HCT116 (cell line): ENCODE measurements at regions not wholly inside any gene's neighbourhood (a gene's known extent, or its start where the extent isn't known, plus 50 kb on each side); places are given as distances from the start of the nearest gene placed in this dataset.
"Not testable (repeated sequence)": the region's sequence is repeated elsewhere in the genome, so short reads cannot be mapped to it uniquely, and the experiment has no call there.

Experiments
- ATAC-seq: fragments of 200-7000 bp; cut with Tn5 transposase; 2 replicates; pipeline ENCODE4 v1.9.1; 2020; ENCODE audit warnings: mild to moderate bottlenecking, moderate library complexity
- BruUV-seq: library from RNA; stranded (reverse); fragments of 400-500 nt; replicated peaks from 2 replicates; lab custom pipeline; 2021; lab: Mats Ljungman, UMichigan
- CTCF ChIA-PET: fragments of 300-600 bp; sonication (Branson Sonifier 250); formaldehyde crosslinking; loops from one replicate; lab custom pipeline; 2021; ENCODE audit warnings: antibody characterized with exemption; lab: Charles Lee
- POLR2A ChIA-PET: fragments of 300-600, 350-600 bp; sonication (Branson Sonifier 250); formaldehyde crosslinking; loops from one replicate; lab custom pipeline; 2021; ENCODE audit warnings: antibody characterized with exemption; lab: Charles Lee
- RAD21 ChIA-PET, 2 experiments: fragments of 300-600 bp; sonication (Branson Sonifier 250); formaldehyde crosslinking; loops; one replicate each; lab custom pipeline; 2023; ENCODE audit warnings: low total read pairs in 2 of 2; ENCODE audit not compliant: uncharacterized antibody in 2 of 2, unreplicated experiment in 2 of 2, low non-redundant PET in 1 of 2; lab: Charles Lee
- DNase-seq: peaks from one replicate; pipeline ENCODE4 v3.0.0-alpha.2; 2010; ENCODE audit warnings: low read depth, low spot score
- H2AFZ ChIP-seq: fragments of 200-600 bp; shearing (Covaris generic), sonication (generic); 2 replicates; pipeline ENCODE4 v1.6.1; 2017; ENCODE audit warnings: low read depth, mixed run types, mixed read lengths, antibody characterized with exemption, low read length; ENCODE audit not compliant: poor library complexity, severe bottlenecking
- H3K27ac ChIP-seq: 2 replicates; pipeline ENCODE4 v1.5.1; 2012; ENCODE audit warnings: low read depth, low read length
- H3K27me3 ChIP-seq: fragments of 200-600 bp; sonication (generic); 2 replicates; pipeline ENCODE4 v1.6.1; 2016; ENCODE audit warnings: mixed run types, low read length, mixed read lengths; ENCODE audit not compliant: insufficient read depth
- H3K36me3 ChIP-seq, 2 experiments: fragments of 200-500 bp in 1 of 2; fragments of 200-600 bp in 1 of 2; sonication (Bioruptor generic) in 1 of 2; sonication (generic) in 1 of 2; 2 replicates each; pipeline versions ENCODE4 v1.5.1 to v1.6.1; 2014 to 2016; ENCODE audit warnings: low read length in 2 of 2, inconsistent platforms in 1 of 2, mixed read lengths in 1 of 2, mixed run types in 1 of 2; ENCODE audit not compliant: insufficient read depth in 2 of 2, control insufficient read depth in 1 of 2
- H3K4me1 ChIP-seq, 2 experiments: fragments of 200-600 bp in 1 of 2; sonication (generic) in 1 of 2; 2 replicates each; pipeline versions ENCODE4 v1.5.1 to v1.6.1; 2012 to 2017; ENCODE audit warnings: low read length in 2 of 2, inconsistent platforms in 1 of 2, mild to moderate bottlenecking in 1 of 2, mixed read lengths in 1 of 2, mixed run types in 1 of 2, moderate library complexity in 1 of 2; ENCODE audit not compliant: insufficient read depth in 2 of 2, control insufficient read depth in 1 of 2
- H3K4me2 ChIP-seq: fragments of 200-600 bp; sonication (generic); 2 replicates; pipeline ENCODE4 v1.6.1; 2017; ENCODE audit warnings: mixed run types, low read length, mixed read lengths
- H3K4me3 ChIP-seq, 2 experiments: fragments of 200-600 bp in 1 of 2; sonication (generic) in 1 of 2; replicated peaks in 1 of 2; 2 replicates each; pipeline ENCODE4 v1.5.1; 2011 to 2016; ENCODE audit warnings: low read length in 2 of 2, control low read depth in 1 of 2, low read depth in 1 of 2, mild to moderate bottlenecking in 1 of 2, mixed read lengths in 1 of 2, mixed run types in 1 of 2
- H3K79me2 ChIP-seq: fragments of 200-600 bp; sonication (generic); 2 replicates; pipeline ENCODE4 v1.6.1; 2017; ENCODE audit warnings: mild to moderate bottlenecking, mixed run types, low read length, moderate library complexity, mixed read lengths; ENCODE audit not compliant: insufficient read depth
- H3K9ac ChIP-seq: fragments of 200-600 bp; sonication (generic); 2 replicates; pipeline ENCODE4 v1.6.1; 2016; ENCODE audit warnings: low read length, mixed read lengths
- H3K9me2 ChIP-seq: fragments of 200-600 bp; sonication (generic), shearing (Covaris generic); 2 replicates; pipeline ENCODE4 v1.6.1; 2017; ENCODE audit warnings: mixed run types, mild to moderate bottlenecking, moderate library complexity; ENCODE audit not compliant: insufficient read depth
- H3K9me3 ChIP-seq, 2 experiments: fragments of 200-500 bp in 1 of 2; fragments of 200-600 bp in 1 of 2; sonication (Bioruptor generic) in 1 of 2; sonication (generic) in 1 of 2; 2 replicates each; pipeline ENCODE4 v1.6.1; 2014 to 2017; ENCODE audit warnings: low read length in 2 of 2, mixed read lengths in 2 of 2, inconsistent platforms in 1 of 2, low read depth in 1 of 2, mild to moderate bottlenecking in 1 of 2, mixed run types in 1 of 2, moderate library complexity in 1 of 2; ENCODE audit not compliant: control insufficient read depth in 1 of 2, insufficient read depth in 1 of 2
- H4K20me1 ChIP-seq: fragments of 200-600 bp; sonication (generic), shearing (Covaris generic); 2 replicates; pipeline ENCODE4 v1.6.1; 2017; ENCODE audit warnings: mixed run types, mild to moderate bottlenecking, moderate library complexity; ENCODE audit not compliant: insufficient read depth
- EGR1 ChIP-seq: IDR thresholded peaks from 2 replicates; pipeline ENCODE4 v1.6.1; 2012; ENCODE audit warnings: low read depth
- RAD21 ChIP-seq: IDR thresholded peaks from 2 replicates; pipeline ENCODE4 v1.6.1; 2012; ENCODE audit warnings: low read depth, mild to moderate bottlenecking
- ZFX ChIP-seq: fragments of 450-650 bp; IDR thresholded peaks from 2 replicates; pipeline ENCODE4 v1.6.1; 2017
- intact Hi-C: fragments of 100-400 bp; cut with micrococcal nuclease; formaldehyde crosslinking; loops from 2 replicates; pipeline ENCODE4 v1.10.0; 2022
- TF ChIP-seq, protein P1 (sequence below): IDR thresholded peaks from 2 replicates; pipeline ENCODE4 v1.6.1; 2012; ENCODE audit warnings: low read depth

DNA sequence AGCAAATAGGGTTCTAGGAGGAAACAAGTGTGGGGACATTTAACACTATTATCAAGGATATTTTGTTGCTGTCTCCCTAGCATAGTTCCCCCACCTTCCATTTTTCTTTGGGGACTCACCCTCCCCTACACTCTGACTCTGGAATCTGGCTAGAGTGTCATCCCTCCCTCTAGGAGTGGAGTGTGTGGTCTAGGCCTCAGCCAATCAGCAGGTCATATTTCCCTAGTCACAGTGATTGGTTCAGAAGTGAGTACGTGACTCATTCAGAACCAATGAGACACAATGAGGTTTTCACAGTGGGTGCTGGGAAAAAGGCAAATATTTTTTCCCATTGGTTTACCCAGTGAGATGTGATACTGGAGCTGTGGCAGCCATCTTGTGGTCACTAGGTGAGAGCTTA, 234.4 kb downstream of the SHQ1 start:
- Histone ChIP-seq H2AFZ (no peak overlapping the region), H3K9ac (no peak overlapping the region), H3K27me3 (no peaks in the 10 kb centered on the region), H3K36me3 (no peaks in the 10 kb centered on the region), H3K4me3 (no peak overlapping the region), H4K20me1 (no peaks in the 10 kb centered on the region), H3K9me3 (no peaks in the 10 kb centered on the region), H3K79me2 (no peaks in the 10 kb centered on the region), H3K9me2 (no peaks in the 10 kb centered on the region), H3K4me1 (no peaks in the 10 kb centered on the region), H3K27ac (no peak overlapping the region), H3K4me2 (no peak overlapping the region)
- ChIA-PET CTCF (no interaction called here), RAD21 (no interaction called here), POLR2A (no interaction called here)
- intact Hi-C loops = no loop called here
- ATAC-seq = peak; percentile 65
- no peak for TF ChIP-seq ZFX
- TF ChIP-seq EGR1 = no peak
- TF ChIP-seq RAD21 = peak; percentile 13; the same call in 1 of the 2 replicates
- TF ChIP-seq, protein P1, sequence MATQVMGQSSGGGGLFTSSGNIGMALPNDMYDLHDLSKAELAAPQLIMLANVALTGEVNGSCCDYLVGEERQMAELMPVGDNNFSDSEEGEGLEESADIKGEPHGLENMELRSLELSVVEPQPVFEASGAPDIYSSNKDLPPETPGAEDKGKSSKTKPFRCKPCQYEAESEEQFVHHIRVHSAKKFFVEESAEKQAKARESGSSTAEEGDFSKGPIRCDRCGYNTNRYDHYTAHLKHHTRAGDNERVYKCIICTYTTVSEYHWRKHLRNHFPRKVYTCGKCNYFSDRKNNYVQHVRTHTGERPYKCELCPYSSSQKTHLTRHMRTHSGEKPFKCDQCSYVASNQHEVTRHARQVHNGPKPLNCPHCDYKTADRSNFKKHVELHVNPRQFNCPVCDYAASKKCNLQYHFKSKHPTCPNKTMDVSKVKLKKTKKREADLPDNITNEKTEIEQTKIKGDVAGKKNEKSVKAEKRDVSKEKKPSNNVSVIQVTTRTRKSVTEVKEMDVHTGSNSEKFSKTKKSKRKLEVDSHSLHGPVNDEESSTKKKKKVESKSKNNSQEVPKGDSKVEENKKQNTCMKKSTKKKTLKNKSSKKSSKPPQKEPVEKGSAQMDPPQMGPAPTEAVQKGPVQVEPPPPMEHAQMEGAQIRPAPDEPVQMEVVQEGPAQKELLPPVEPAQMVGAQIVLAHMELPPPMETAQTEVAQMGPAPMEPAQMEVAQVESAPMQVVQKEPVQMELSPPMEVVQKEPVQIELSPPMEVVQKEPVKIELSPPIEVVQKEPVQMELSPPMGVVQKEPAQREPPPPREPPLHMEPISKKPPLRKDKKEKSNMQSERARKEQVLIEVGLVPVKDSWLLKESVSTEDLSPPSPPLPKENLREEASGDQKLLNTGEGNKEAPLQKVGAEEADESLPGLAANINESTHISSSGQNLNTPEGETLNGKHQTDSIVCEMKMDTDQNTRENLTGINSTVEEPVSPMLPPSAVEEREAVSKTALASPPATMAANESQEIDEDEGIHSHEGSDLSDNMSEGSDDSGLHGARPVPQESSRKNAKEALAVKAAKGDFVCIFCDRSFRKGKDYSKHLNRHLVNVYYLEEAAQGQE = no peak
- no peak for DNase-seq
- no TSS peak for BruUV-seq

DNA sequence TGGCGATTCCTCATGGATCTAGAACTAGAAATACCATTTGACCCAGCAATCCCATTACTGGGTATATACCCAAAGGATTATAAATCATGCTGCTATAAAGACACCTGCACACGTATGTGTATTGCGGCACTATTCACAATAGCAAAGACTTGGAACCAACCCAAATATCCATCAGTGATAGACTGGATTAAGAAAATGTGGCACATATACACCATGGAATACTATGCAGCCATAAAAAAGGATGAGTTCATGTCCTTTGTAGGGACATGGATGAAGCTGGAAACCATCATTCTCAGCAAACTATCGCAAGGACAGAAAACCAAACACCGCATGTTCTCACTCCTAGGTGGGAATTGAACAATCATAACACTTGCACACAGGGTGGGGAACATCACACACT, 239.1 kb downstream of the SHQ1 start:
- RAD21 ChIA-PET, CTCF ChIA-PET: not testable (repeated sequence)

More for the DNA sequence above, 239.1 kb downstream of the SHQ1 start:
- H3K9me2 ChIP-seq, H3K79me2 ChIP-seq, BruUV-seq, H3K4me1 ChIP-seq, H3K4me3 ChIP-seq, H4K20me1 ChIP-seq, intact Hi-C loops, H3K27ac ChIP-seq, POLR2A ChIA-PET, H3K4me2 ChIP-seq, H2AFZ ChIP-seq, DNase-seq, H3K36me3 ChIP-seq, ATAC-seq, H3K9me3 ChIP-seq, H3K9ac ChIP-seq, H3K27me3 ChIP-seq: not testable (repeated sequence)
